GM10248 (cell line): ENCODE measurements at regions not wholly inside any gene's neighbourhood (a gene's known extent, or its start where the extent isn't known, plus 50 kb on each side); places are given as distances from the start of the nearest gene placed in this dataset.
A peak's percentile ranks its signal among the peaks of the same experiment; 100 is the strongest.
"Not testable (repeated sequence)": the region's sequence is repeated elsewhere in the genome, so short reads cannot be mapped to it uniquely, and the experiment has no call there.

Source experiments
- CTCF ChIA-PET: fragments of 300-600 bp; sonication (Branson Sonifier 250); formaldehyde crosslinking; extraction: SDS; loops from one replicate; lab custom pipeline; 2021; ENCODE audit warnings: antibody characterized with exemption; lab: Yijun Ruan, JAX
- POLR2A ChIA-PET: fragments of 350-650 bp; sonication (Branson Sonifier 250); formaldehyde crosslinking; extraction: SDS; loops from one replicate; lab custom pipeline; 2020; ENCODE audit warnings: antibody characterized with exemption; lab: Yijun Ruan, JAX
- DNase-seq: peaks from one replicate; pipeline ENCODE4 v3.0.0; 2012; ENCODE audit errors: extremely low spot score
- CTCF ChIP-seq: IDR thresholded peaks from 2 replicates; pipeline ENCODE4 v1.5.1; 2012; ENCODE audit warnings: mild to moderate bottlenecking, low read depth; ENCODE audit errors: extremely low read depth, missing control alignments, control extremely low read depth

- ChIA-PET POLR2A (interaction anchor here (0.6 kb wide), 1 partner anchor 530 kb away, joined by 6 read pairs; no protein-coding TSS in a partner anchor), CTCF (no interaction called here)
- no peak for TF ChIP-seq CTCF
- DNase-seq: no peak
Measured at GRCh38 chr2:62404913-62405312, 101.1 kb downstream of the TMEM17 start.

GRCh38 chr2:62402156-62402555, 103.8 kb downstream of the TMEM17 start:
- POLR2A ChIA-PET: interaction anchor here (0.5 kb wide), 1 partner anchor 137 kb away, joined by 3 read pairs; no protein-coding TSS in a partner anchor
- no peak for DNase-seq
- CTCF ChIA-PET: interaction anchor here (1.0 to 2.0 kb wide), 6 partner anchors 9 to 410 kb away, joined by 3 to 7 read pairs (median 3); no protein-coding TSS in a partner anchor
- no peak for TF ChIP-seq CTCF

GRCh38 chr2:62398356-62398755, 107.6 kb downstream of the TMEM17 start:
- CTCF ChIA-PET: interaction anchor here (0.8 to 1.5 kb wide), 3 partner anchors 11 to 298 kb away, joined by 3 to 4 read pairs (median 3); no protein-coding TSS in a partner anchor
- DNase-seq: peak; percentile 42
- POLR2A ChIA-PET: no interaction called here
- TF ChIP-seq CTCF: no peak

- ChIA-PET POLR2A (interaction anchor here (1.2 kb wide), 1 partner anchor 88 kb away, joined by 7 read pairs; no protein-coding TSS in a partner anchor), CTCF (interaction anchor here (1.1 to 1.4 kb wide), 2 partner anchors 9 to 64 kb away, joined by 3 read pairs; no protein-coding TSS in a partner anchor)
Measured at GRCh38 chr2:62396880-62397279, 109.1 kb downstream of the TMEM17 start.

GRCh38 chr2:62393293-62393692, 112.7 kb downstream of the TMEM17 start:
- TF ChIP-seq CTCF: no peak
- CTCF ChIA-PET: no interaction called here
- no peak for DNase-seq
- POLR2A ChIA-PET: no interaction called here

More at GRCh38 chr2:62396880-62397279, 109.1 kb downstream of the TMEM17 start:
- no peak for TF ChIP-seq CTCF
- no peak for DNase-seq

GRCh38 chr2:62391696-62392095, 114.3 kb downstream of the TMEM17 start:
- CTCF ChIA-PET: interaction anchor here (0.8 to 1.5 kb wide), 2 partner anchors 11 to 12 kb away, joined by 3 read pairs; no protein-coding TSS in a partner anchor
- POLR2A ChIA-PET: no interaction called here
- no peak for TF ChIP-seq CTCF
- no peak for DNase-seq

- CTCF ChIA-PET: interaction anchor here (1.3 to 1.7 kb wide), 3 partner anchors 8 to 16 kb away, joined by 4 to 7 read pairs (median 5); no protein-coding TSS in a partner anchor
- DNase-seq, POLR2A ChIA-PET: not testable (repeated sequence)
Measured at GRCh38 chr2:62386378-62386777, 119.6 kb downstream of the TMEM17 start.
